ENCODE measurements at regions not wholly inside any gene's neighbourhood (a gene's known extent, or its start where the extent isn't known, plus 50 kb on each side); places are given as distances from the start of the nearest gene placed in this dataset.

- peak in 2 of 3 experiments; percentile 24 to 25; a peak in 4 of 6 replicates for TF ChIP-seq CTCF (IDR thresholded peaks at IDR 0.05 in 2 of 3, conservative IDR thresholded peaks at IDR 0.05 in 1 of 3; ENCODE audit: borderline replicate concordance in 1 of 3, insufficient read depth in 1 of 3, low read depth in 2 of 3, low read length in 2 of 3)
- no peak for TF ChIP-seq ATF3 (IDR thresholded peaks at IDR 0.05)
Measured at GRCh38 chr1:178572604-178573003, 59.7 kb downstream of the TEX35 start.
